ENCODE measurements at regions not wholly inside any gene's neighbourhood (a gene's known extent, or its start where the extent isn't known, plus 50 kb on each side); places are given as distances from the start of the nearest gene placed in this dataset.

GRCh38 chr5:12460493-12461261 is 556.4 kb upstream of the CTNND2 start:
- no peak overlapping the region for H3K27ac ChIP-seq (ENCODE audit: insufficient read depth in 1 of 2, low read depth in 1 of 2, low read length in 2 of 2, poor library complexity in 1 of 2, severe bottlenecking in 2 of 2)
- H3K9me3 ChIP-seq (ENCODE audit: control extremely low read depth in 1 of 5, control insufficient read depth in 4 of 5, insufficient read depth in 2 of 5, low read depth in 1 of 5, low read length in 4 of 5), result no peaks in the 10 kb centered on the region
- H3K27me3 ChIP-seq (replicated peaks in 2 of 5; ENCODE audit: control insufficient read depth in 4 of 5, insufficient read depth in 5 of 5, low read length in 4 of 5), result no peaks in the 10 kb centered on the region
- 93% methylated on average over 4 of the region's 8 CpGs for WGBS (ENCODE audit: insufficient coverage)
- ChIA-PET POLR2A (no interaction called here), CTCF (no interaction called here)
- no peak overlapping the region for H3K4me3 ChIP-seq (ENCODE audit: control insufficient read depth in 1 of 7, extremely low read depth in 1 of 7, insufficient read depth in 4 of 7, low read depth in 2 of 7, low read length in 6 of 7)
- DNase-seq, result no peak
- H3K36me3 ChIP-seq (ENCODE audit: control insufficient read depth in 4 of 4, insufficient read depth in 4 of 4, low read length in 3 of 4), result no peaks in the 10 kb centered on the region
- H3K4me1 ChIP-seq (ENCODE audit: control extremely low read depth in 1 of 4, control insufficient read depth in 4 of 4, insufficient read depth in 4 of 4, low read length in 3 of 4), result no peaks in the 10 kb centered on the region

DNA sequence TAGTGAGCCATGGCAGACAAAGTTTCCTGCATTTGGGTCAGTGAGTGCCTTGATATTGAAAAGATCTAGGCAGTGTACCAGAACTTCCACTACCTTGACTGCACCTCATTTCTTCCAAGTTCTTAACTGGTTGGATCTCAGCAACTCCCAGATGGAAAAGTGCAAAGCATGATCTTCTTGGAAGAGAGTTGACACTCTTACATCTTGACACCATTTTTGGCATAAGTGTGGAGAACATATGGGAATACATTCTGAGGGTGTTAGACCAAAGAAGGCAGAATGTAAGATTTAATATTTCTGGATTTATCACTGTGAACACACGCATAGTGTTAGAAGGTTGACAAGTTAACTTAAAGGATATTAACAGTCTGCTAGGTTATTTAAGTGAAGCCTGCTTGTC is 555.1 kb upstream of the CTNND2 start:
- CTCF ChIA-PET, result no interaction called here
- no peaks in the 10 kb centered on the region for H3K4me1 ChIP-seq (ENCODE audit: control extremely low read depth in 1 of 4, control insufficient read depth in 4 of 4, insufficient read depth in 4 of 4, low read length in 3 of 4)
- POLR2A ChIA-PET, result no interaction called here
- H3K4me3 ChIP-seq (ENCODE audit: control insufficient read depth in 1 of 7, extremely low read depth in 1 of 7, insufficient read depth in 4 of 7, low read depth in 2 of 7, low read length in 6 of 7), result no peak overlapping the region
- no peak overlapping the region for H3K27ac ChIP-seq (ENCODE audit: insufficient read depth in 1 of 2, low read depth in 1 of 2, low read length in 2 of 2, poor library complexity in 1 of 2, severe bottlenecking in 2 of 2)
- no peak for DNase-seq
- no peaks in the 10 kb centered on the region for H3K27me3 ChIP-seq (replicated peaks in 2 of 5; ENCODE audit: control insufficient read depth in 4 of 5, insufficient read depth in 5 of 5, low read length in 4 of 5)
- H3K36me3 ChIP-seq (ENCODE audit: control insufficient read depth in 4 of 4, insufficient read depth in 4 of 4, low read length in 3 of 4), result no peaks in the 10 kb centered on the region
- H3K9me3 ChIP-seq (ENCODE audit: control extremely low read depth in 1 of 5, control insufficient read depth in 4 of 5, insufficient read depth in 2 of 5, low read depth in 1 of 5, low read length in 4 of 5), result no peaks in the 10 kb centered on the region
- WGBS (ENCODE audit: insufficient coverage), result 100% methylated on average over 1 of the region's 1 CpG

DNA sequence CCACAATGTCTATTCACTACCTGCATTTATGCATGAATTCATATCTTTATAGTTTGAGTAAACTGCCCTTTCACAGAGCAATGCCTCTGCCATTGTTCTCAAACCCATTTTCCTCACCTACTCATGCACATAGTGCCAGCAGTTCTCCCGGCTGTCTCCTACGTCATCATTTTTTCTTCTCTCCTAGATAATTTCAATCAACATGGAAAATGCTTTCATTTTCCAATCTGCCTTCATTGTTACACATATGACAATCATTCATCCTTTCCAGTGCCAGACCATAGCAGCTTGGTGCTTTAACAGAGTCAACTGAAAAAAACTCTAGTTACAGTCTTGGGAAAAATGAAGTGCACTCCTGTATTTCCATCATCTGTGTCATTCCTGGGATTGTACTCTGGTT is 514.8 kb upstream of the CTNND2 start:
- ChIA-PET CTCF (no interaction called here), POLR2A (no interaction called here)
- Histone ChIP-seq H3K27me3 (replicated peaks in 2 of 5; ENCODE audit: control insufficient read depth in 4 of 5, insufficient read depth in 5 of 5, low read length in 4 of 5) (no peaks in the 10 kb centered on the region), H3K36me3 (ENCODE audit: control insufficient read depth in 4 of 4, insufficient read depth in 4 of 4, low read length in 3 of 4) (no peaks in the 10 kb centered on the region), H3K4me3 (ENCODE audit: control insufficient read depth in 1 of 7, extremely low read depth in 1 of 7, insufficient read depth in 4 of 7, low read depth in 2 of 7, low read length in 6 of 7) (no peak overlapping the region), H3K27ac (ENCODE audit: insufficient read depth in 1 of 2, low read depth in 1 of 2, low read length in 2 of 2, poor library complexity in 1 of 2, severe bottlenecking in 2 of 2) (no peak overlapping the region), H3K4me1 (ENCODE audit: control extremely low read depth in 1 of 4, control insufficient read depth in 4 of 4, insufficient read depth in 4 of 4, low read length in 3 of 4) (no peaks in the 10 kb centered on the region), H3K9me3 (ENCODE audit: control extremely low read depth in 1 of 5, control insufficient read depth in 4 of 5, insufficient read depth in 2 of 5, low read depth in 1 of 5, low read length in 4 of 5) (peaks cover 0 to 2% (median 0%) of the 10 kb centered on the region in 5 experiments)
- 75% methylated on average over 2 of the region's 2 CpGs for WGBS (ENCODE audit: insufficient coverage)
- DNase-seq, result no peak

DNA sequence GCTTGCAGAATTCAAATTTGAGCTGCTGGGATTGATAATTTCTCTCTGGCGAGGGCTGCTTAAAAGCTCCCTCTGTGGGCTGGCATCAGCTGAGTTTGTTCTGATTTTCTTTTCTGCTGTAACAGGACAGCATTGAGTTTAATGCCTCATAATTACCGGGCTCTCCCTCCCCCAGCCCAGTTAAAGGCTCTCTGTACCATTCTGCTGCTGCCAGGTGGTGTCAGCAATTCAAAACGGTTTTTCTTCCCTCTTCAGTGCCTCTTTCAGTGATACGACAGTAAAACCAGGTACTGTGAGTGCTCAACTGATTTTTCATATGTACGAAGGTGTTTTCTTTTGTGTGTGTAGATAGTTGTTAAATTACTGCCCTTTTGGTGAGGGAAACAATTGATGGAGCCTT is 509.3 kb upstream of the CTNND2 start:
- DNase-seq, result no peak
- Histone ChIP-seq H3K9me3 (ENCODE audit: control extremely low read depth in 1 of 5, control insufficient read depth in 4 of 5, insufficient read depth in 2 of 5, low read depth in 1 of 5, low read length in 4 of 5) (no peaks in the 10 kb centered on the region), H3K27ac (ENCODE audit: insufficient read depth in 1 of 2, low read depth in 1 of 2, low read length in 2 of 2, poor library complexity in 1 of 2, severe bottlenecking in 2 of 2) (no peak overlapping the region), H3K27me3 (replicated peaks in 2 of 5; ENCODE audit: control insufficient read depth in 4 of 5, insufficient read depth in 5 of 5, low read length in 4 of 5) (no peaks in the 10 kb centered on the region), H3K4me1 (ENCODE audit: control extremely low read depth in 1 of 4, control insufficient read depth in 4 of 4, insufficient read depth in 4 of 4, low read length in 3 of 4) (no peaks in the 10 kb centered on the region), H3K36me3 (ENCODE audit: control insufficient read depth in 4 of 4, insufficient read depth in 4 of 4, low read length in 3 of 4) (no peaks in the 10 kb centered on the region), H3K4me3 (ENCODE audit: control insufficient read depth in 1 of 7, extremely low read depth in 1 of 7, insufficient read depth in 4 of 7, low read depth in 2 of 7, low read length in 6 of 7) (no peak overlapping the region)
- ChIA-PET POLR2A (no interaction called here), CTCF (no interaction called here)
- 79% methylated on average over 3 of the region's 5 CpGs for WGBS (ENCODE audit: insufficient coverage)

- 92% methylated on average over 2 of the region's 2 CpGs for WGBS (ENCODE audit: insufficient coverage)
- Histone ChIP-seq H3K27ac (ENCODE audit: insufficient read depth in 1 of 2, low read depth in 1 of 2, low read length in 2 of 2, poor library complexity in 1 of 2, severe bottlenecking in 2 of 2) (no peak overlapping the region), H3K4me3 (ENCODE audit: control insufficient read depth in 1 of 7, extremely low read depth in 1 of 7, insufficient read depth in 4 of 7, low read depth in 2 of 7, low read length in 6 of 7) (no peak overlapping the region), H3K9me3 (ENCODE audit: control extremely low read depth in 1 of 5, control insufficient read depth in 4 of 5, insufficient read depth in 2 of 5, low read depth in 1 of 5, low read length in 4 of 5) (no peaks in the 10 kb centered on the region), H3K27me3 (replicated peaks in 2 of 5; ENCODE audit: control insufficient read depth in 4 of 5, insufficient read depth in 5 of 5, low read length in 4 of 5) (no peaks in the 10 kb centered on the region), H3K4me1 (ENCODE audit: control extremely low read depth in 1 of 4, control insufficient read depth in 4 of 4, insufficient read depth in 4 of 4, low read length in 3 of 4) (no peaks in the 10 kb centered on the region), H3K36me3 (ENCODE audit: control insufficient read depth in 4 of 4, insufficient read depth in 4 of 4, low read length in 3 of 4) (no peaks in the 10 kb centered on the region)
- DNase-seq, result no peak
- POLR2A ChIA-PET, result no interaction called here
- CTCF ChIA-PET, result no interaction called here
These were observed 508.8 kb upstream of the CTNND2 start for GRCh38 chr5:12413075-12413474.

- H3K4me1 ChIP-seq (ENCODE audit: control extremely low read depth in 1 of 4, control insufficient read depth in 4 of 4, insufficient read depth in 4 of 4, low read length in 3 of 4), result no peaks in the 10 kb centered on the region
- H3K27ac ChIP-seq (ENCODE audit: insufficient read depth in 1 of 2, low read depth in 1 of 2, low read length in 2 of 2, poor library complexity in 1 of 2, severe bottlenecking in 2 of 2), result no peak overlapping the region
- 100% methylated on average over 1 of the region's 2 CpGs for WGBS (ENCODE audit: insufficient coverage)
- no peaks in the 10 kb centered on the region for H3K27me3 ChIP-seq (replicated peaks in 2 of 5; ENCODE audit: control insufficient read depth in 4 of 5, insufficient read depth in 5 of 5, low read length in 4 of 5)
- no peak for DNase-seq
- CTCF ChIA-PET, result no interaction called here
- no peaks in the 10 kb centered on the region for H3K9me3 ChIP-seq (ENCODE audit: control extremely low read depth in 1 of 5, control insufficient read depth in 4 of 5, insufficient read depth in 2 of 5, low read depth in 1 of 5, low read length in 4 of 5)
- POLR2A ChIA-PET, result no interaction called here
- no peak overlapping the region for H3K4me3 ChIP-seq (ENCODE audit: control insufficient read depth in 1 of 7, extremely low read depth in 1 of 7, insufficient read depth in 4 of 7, low read depth in 2 of 7, low read length in 6 of 7)
- H3K36me3 ChIP-seq (ENCODE audit: control insufficient read depth in 4 of 4, insufficient read depth in 4 of 4, low read length in 3 of 4), result no peaks in the 10 kb centered on the region
These were observed 495.6 kb upstream of the CTNND2 start for GRCh38 chr5:12399868-12400267.

DNA sequence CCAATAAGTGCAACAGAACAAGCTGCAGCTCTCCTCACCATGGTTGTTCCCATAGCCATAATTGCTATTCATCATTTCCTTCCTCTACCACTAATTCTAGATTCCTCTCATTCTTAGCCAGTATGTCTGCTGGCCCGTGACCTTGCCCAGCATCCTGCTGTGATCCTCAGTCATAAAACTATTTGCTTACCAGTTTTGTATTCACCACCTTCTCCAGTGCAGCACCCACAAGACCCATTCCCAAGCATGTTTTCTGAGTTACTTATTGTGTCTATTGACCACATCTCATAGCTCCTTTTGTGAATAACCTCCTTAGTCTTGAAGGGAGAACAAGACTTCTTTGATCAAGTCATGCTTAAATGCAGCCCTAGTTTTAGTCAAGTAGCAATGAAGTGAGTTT is 488.0 kb upstream of the CTNND2 start:
- 70% methylated on average over 1 of the region's 1 CpG for WGBS (ENCODE audit: insufficient coverage)
- Histone ChIP-seq H3K27me3 (replicated peaks in 2 of 5; ENCODE audit: control insufficient read depth in 4 of 5, insufficient read depth in 5 of 5, low read length in 4 of 5) (no peaks in the 10 kb centered on the region), H3K36me3 (ENCODE audit: control insufficient read depth in 4 of 4, insufficient read depth in 4 of 4, low read length in 3 of 4) (no peaks in the 10 kb centered on the region), H3K9me3 (ENCODE audit: control extremely low read depth in 1 of 5, control insufficient read depth in 4 of 5, insufficient read depth in 2 of 5, low read depth in 1 of 5, low read length in 4 of 5) (no peaks in the 10 kb centered on the region), H3K27ac (ENCODE audit: insufficient read depth in 1 of 2, low read depth in 1 of 2, low read length in 2 of 2, poor library complexity in 1 of 2, severe bottlenecking in 2 of 2) (no peak overlapping the region), H3K4me1 (ENCODE audit: control extremely low read depth in 1 of 4, control insufficient read depth in 4 of 4, insufficient read depth in 4 of 4, low read length in 3 of 4) (no peaks in the 10 kb centered on the region), H3K4me3 (ENCODE audit: control insufficient read depth in 1 of 7, extremely low read depth in 1 of 7, insufficient read depth in 4 of 7, low read depth in 2 of 7, low read length in 6 of 7) (no peak overlapping the region)
- ChIA-PET CTCF (no interaction called here), POLR2A (no interaction called here)
- DNase-seq, result no peak

Measured in common myeloid progenitor, CD34-positive (primary cell).